OCI-LY1 (cell line): ENCODE measurements at regions not wholly inside any gene's neighbourhood (a gene's known extent, or its start where the extent isn't known, plus 50 kb on each side); places are given as distances from the start of the nearest gene placed in this dataset.

Experiments
- H2AFZ ChIP-seq: fragments of 200-600 bp; sonication (generic), shearing (Covaris generic); 2 replicates; pipeline ENCODE4 v1.6.0; 2014; ENCODE audit warnings: antibody characterized with exemption, mild to moderate bottlenecking, low read length
- H3F3A ChIP-seq: fragments of 200-600 bp; sonication (generic), shearing (Covaris generic); 2 replicates; pipeline ENCODE4 v1.6.0; 2014; ENCODE audit warnings: mild to moderate bottlenecking, antibody characterized with exemption, low read length, moderate library complexity; ENCODE audit not compliant: insufficient read depth
- H3K27ac ChIP-seq: fragments of 200-600 bp; sonication (generic); 2 replicates; pipeline ENCODE4 v1.5.1; 2014; ENCODE audit warnings: low read length, mixed run types, mild to moderate bottlenecking, low read depth; ENCODE audit not compliant: poor library complexity, severe bottlenecking
- H3K27me3 ChIP-seq: fragments of 200-600 bp; sonication (generic); 2 replicates; pipeline ENCODE4 v1.6.0; 2014; ENCODE audit warnings: antibody characterized with exemption, mild to moderate bottlenecking, low read length, moderate library complexity; ENCODE audit not compliant: insufficient read depth
- H3K36me3 ChIP-seq: fragments of 200-600 bp; sonication (generic); 2 replicates; pipeline ENCODE4 v1.6.1; 2014; ENCODE audit warnings: mild to moderate bottlenecking, antibody characterized with exemption, low read length, moderate library complexity, mixed read lengths; ENCODE audit not compliant: insufficient read depth
- H3K4me1 ChIP-seq: fragments of 200-600 bp; sonication (generic); 2 replicates; pipeline ENCODE4 v1.5.1; 2014; ENCODE audit warnings: mild to moderate bottlenecking, low read length, moderate library complexity; ENCODE audit not compliant: insufficient read depth, severe bottlenecking
- H3K4me2 ChIP-seq: fragments of 200-600 bp; sonication (generic), shearing (Covaris generic); 2 replicates; pipeline ENCODE4 v1.6.1; 2014; ENCODE audit warnings: low read length
- H3K4me3 ChIP-seq: fragments of 200-600 bp; sonication (generic); 2 replicates; pipeline ENCODE4 v1.5.1; 2014; ENCODE audit warnings: low read length, low read depth, mild to moderate bottlenecking, mixed read lengths; ENCODE audit not compliant: poor library complexity, severe bottlenecking
- H3K79me2 ChIP-seq: fragments of 200-600 bp; shearing (Covaris generic); 2 replicates; pipeline ENCODE4 v1.6.1; 2016; ENCODE audit warnings: mixed run types, low read length, mixed read lengths; ENCODE audit not compliant: insufficient read depth
- H3K9ac ChIP-seq: fragments of 200-600 bp; sonication (generic), shearing (Covaris generic); 2 replicates; pipeline ENCODE4 v1.6.1; 2014; ENCODE audit warnings: mild to moderate bottlenecking, low read length, mixed read lengths
- H3K9me2 ChIP-seq: fragments of 200-600 bp; sonication (generic), shearing (Covaris generic); 2 replicates; pipeline ENCODE4 v1.6.1; 2014; ENCODE audit warnings: low read depth, mild to moderate bottlenecking, low read length, mixed read lengths
- H3K9me3 ChIP-seq: fragments of 200-600 bp; shearing (Covaris generic); 2 replicates; pipeline ENCODE4 v1.6.1; 2014; ENCODE audit warnings: low read length, mixed read lengths
- H4K20me1 ChIP-seq: fragments of 200-600 bp; sonication (generic), shearing (Covaris generic); 2 replicates; pipeline ENCODE4 v1.6.0; 2016; ENCODE audit warnings: mild to moderate bottlenecking, low read length; ENCODE audit not compliant: insufficient read depth
- CTCF ChIP-seq: fragments of 200-600 bp; sonication (generic), shearing (Covaris generic); IDR thresholded peaks from 2 replicates; pipeline ENCODE4 v1.5.1; 2017; ENCODE audit warnings: mild to moderate bottlenecking, antibody characterized with exemption, low read length, moderate library complexity, mixed read lengths
- EZH2 ChIP-seq: fragments of 200-600 bp; sonication (generic), shearing (Covaris generic); IDR thresholded peaks from 2 replicates; pipeline ENCODE4 v1.8.0; 2017; ENCODE audit warnings: borderline replicate concordance, mixed run types, mild to moderate bottlenecking, antibody characterized with exemption, low read length, moderate library complexity, mixed read lengths

DNA sequence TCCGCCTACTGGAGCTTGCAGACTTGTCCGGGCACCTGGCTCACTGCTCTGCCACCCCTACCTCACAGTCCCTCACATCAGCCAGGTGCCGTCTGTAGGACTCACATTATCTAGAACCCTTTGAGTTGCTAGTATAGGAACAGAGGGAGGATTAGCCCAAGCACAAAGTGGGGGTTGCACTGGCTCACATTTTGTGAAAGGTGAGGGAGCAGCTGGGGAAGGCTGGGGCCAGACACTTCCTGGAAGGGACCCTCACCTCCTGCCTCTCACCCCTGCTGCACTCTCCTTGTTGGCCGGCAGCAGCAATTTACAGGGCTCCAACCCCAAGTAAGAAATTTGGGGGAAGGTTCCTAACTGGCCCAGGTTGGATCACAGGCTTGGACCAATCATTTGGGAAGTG, 1031.6 kb downstream of the BCL11B start:
- Histone ChIP-seq H4K20me1 (no peaks in the 10 kb centered on the region), H3K9me3 (no peaks in the 10 kb centered on the region), H3K9me2 (no peaks in the 10 kb centered on the region), H2AFZ (no peak overlapping the region), H3K9ac (no peak overlapping the region), H3K36me3 (no peaks in the 10 kb centered on the region), H3K27ac (no peak overlapping the region), H3F3A (no peaks in the 10 kb centered on the region), H3K4me1 (no peaks in the 10 kb centered on the region), H3K4me3 (no peak overlapping the region), H3K79me2 (no peaks in the 10 kb centered on the region), H3K4me2 (no peak overlapping the region), H3K27me3 (no peaks in the 10 kb centered on the region)
- no peak for TF ChIP-seq EZH2
- TF ChIP-seq CTCF: no peak

GRCh38 chr14:98242903-98243302, 1029.1 kb downstream of the BCL11B start:
- Histone ChIP-seq H3K9ac (no peak overlapping the region), H3K9me2 (no peaks in the 10 kb centered on the region), H3K36me3 (no peaks in the 10 kb centered on the region), H4K20me1 (no peaks in the 10 kb centered on the region), H3K4me2 (no peak overlapping the region), H3K27ac (no peak overlapping the region), H3F3A (no peaks in the 10 kb centered on the region), H3K79me2 (no peaks in the 10 kb centered on the region), H3K27me3 (no peaks in the 10 kb centered on the region), H3K9me3 (no peaks in the 10 kb centered on the region), H2AFZ (no peak overlapping the region), H3K4me1 (no peaks in the 10 kb centered on the region), H3K4me3 (no peak overlapping the region)
- TF ChIP-seq CTCF (no peak), EZH2 (no peak)

DNA sequence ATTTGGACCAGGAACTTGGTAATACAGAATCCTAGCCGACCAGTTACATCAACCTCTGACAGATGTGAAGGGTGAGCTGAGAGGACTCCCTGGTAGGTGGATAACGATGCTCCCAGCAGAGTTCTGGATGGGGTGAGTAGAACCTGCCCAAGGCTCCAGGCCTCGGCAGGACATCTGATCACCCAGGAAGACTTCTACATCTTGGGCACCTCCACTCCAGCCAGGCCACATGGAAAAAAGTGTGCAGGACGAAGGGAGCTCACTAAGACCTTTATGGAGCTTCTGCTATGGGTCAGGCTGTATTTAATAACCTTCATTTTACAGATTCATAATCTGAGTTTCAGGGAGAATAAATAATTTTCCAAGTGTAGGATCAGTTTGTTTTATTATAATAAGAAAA, 1028.7 kb downstream of the BCL11B start:
- Histone ChIP-seq H3K79me2 (no peaks in the 10 kb centered on the region), H3K36me3 (no peaks in the 10 kb centered on the region), H3F3A (no peaks in the 10 kb centered on the region), H3K4me1 (no peaks in the 10 kb centered on the region), H3K27ac (no peak overlapping the region), H2AFZ (no peak overlapping the region), H3K4me2 (no peak overlapping the region), H4K20me1 (no peaks in the 10 kb centered on the region), H3K9me3 (no peaks in the 10 kb centered on the region), H3K27me3 (no peaks in the 10 kb centered on the region), H3K4me3 (no peak overlapping the region), H3K9ac (no peak overlapping the region), H3K9me2 (no peaks in the 10 kb centered on the region)
- TF ChIP-seq CTCF (no peak), EZH2 (no peak)
